SH-SY5Y (cell line): ENCODE measurements at regions not wholly inside any gene's neighbourhood (a gene's known extent, or its start where the extent isn't known, plus 50 kb on each side); places are given as distances from the start of the nearest gene placed in this dataset.

Source experiments
- GATA2 ChIP-seq: IDR thresholded peaks from 2 replicates; pipeline ENCODE4 v1.6.1; 2011; ENCODE audit warnings: mild to moderate bottlenecking, low read depth, low read length
- GATA3 ChIP-seq: IDR thresholded peaks from 2 replicates; pipeline ENCODE4 v1.6.1; 2011; ENCODE audit warnings: low read depth, mild to moderate bottlenecking, low read length, moderate library complexity

DNA sequence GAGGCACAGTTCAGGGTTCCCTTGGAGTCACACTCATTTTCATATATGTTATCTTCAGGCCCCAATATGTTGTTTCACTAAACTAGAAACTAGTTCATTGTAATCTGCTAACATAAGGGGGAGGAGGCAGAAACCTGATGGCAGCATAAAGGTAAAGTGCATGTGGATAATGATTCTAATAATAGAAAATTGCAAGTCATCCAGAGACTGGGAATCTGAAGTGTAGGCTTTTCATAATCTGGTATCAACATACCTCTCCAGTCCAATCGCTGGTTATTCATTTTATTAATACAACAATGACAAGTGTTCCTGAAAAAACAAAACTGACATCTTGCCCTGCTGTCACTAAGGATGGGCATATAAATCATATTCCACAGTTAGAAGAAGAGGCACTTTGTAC lies 326.3 kb upstream of the ZNF804A start:
- no peak for TF ChIP-seq GATA2
- TF ChIP-seq GATA3: no peak
